ENCODE measurements at regions not wholly inside any gene's neighbourhood (a gene's known extent, or its start where the extent isn't known, plus 50 kb on each side); places are given as distances from the start of the nearest gene placed in this dataset.

DNA sequence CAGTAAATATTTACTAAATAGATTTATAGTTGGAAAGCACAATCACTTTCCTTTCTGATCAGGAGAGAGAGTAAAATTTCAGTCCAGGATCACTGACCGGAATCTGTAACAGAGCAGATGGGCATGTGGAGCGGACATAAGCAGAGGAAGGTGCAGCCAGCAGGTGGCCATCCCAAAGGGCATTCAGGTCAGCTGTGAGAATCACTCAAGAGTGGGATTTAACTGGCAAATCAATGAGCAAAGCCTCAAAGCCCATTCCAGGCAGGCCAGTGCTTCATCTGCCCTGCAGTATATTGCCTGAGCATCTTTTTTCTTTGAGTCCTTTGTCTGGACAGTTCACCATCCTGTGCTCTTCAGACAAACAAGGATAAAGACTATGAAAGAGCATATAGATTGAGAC, 166.4 kb upstream of the SLC14A2 start:
- TF ChIP-seq CTCF (IDR thresholded peaks at IDR 0.05; ENCODE audit: low read depth, low read length) = no peak
- no peak overlapping the region for H3K4me3 ChIP-seq (ENCODE audit: low read depth, low read length)

DNA sequence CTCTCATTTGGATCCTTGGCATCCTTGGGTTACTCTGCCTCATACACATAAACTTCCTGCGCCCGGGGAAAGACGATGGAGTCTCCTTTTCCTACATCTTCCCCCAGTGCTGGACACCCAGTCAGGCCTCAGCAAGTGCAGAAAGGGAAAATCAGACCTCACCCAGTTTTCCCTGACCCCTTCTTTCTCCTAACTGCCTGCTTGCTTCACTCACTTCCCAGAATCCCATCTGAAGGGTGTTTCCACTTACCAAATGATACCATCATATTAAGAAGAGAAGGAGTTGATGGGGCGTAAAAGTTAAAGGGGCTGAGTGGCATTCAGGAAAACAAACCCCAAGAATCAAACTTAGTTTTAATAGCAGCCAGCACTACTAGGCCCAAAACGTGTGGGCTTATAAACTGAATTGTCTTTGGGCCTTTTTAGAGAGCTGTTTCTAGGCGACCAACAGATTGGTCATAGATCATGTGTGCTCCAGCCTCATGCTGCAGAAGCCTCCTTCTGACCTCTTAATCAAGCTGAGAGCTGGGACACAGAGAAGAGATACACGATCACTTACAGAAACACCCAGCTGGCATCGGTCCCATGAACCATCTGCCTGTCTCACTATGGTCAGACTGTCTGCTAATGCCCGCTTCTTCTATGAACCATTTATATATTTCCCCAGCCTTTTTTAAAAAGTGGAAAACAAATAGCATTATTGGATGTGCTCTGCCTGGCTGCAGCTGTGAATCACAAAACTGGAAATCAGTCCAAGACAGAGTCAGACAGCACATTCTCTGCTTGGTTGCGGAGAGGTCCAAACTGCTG, 165.7 kb upstream of the SLC14A2 start:
- no peak for TF ChIP-seq CTCF (IDR thresholded peaks at IDR 0.05; ENCODE audit: low read depth, low read length)

DNA sequence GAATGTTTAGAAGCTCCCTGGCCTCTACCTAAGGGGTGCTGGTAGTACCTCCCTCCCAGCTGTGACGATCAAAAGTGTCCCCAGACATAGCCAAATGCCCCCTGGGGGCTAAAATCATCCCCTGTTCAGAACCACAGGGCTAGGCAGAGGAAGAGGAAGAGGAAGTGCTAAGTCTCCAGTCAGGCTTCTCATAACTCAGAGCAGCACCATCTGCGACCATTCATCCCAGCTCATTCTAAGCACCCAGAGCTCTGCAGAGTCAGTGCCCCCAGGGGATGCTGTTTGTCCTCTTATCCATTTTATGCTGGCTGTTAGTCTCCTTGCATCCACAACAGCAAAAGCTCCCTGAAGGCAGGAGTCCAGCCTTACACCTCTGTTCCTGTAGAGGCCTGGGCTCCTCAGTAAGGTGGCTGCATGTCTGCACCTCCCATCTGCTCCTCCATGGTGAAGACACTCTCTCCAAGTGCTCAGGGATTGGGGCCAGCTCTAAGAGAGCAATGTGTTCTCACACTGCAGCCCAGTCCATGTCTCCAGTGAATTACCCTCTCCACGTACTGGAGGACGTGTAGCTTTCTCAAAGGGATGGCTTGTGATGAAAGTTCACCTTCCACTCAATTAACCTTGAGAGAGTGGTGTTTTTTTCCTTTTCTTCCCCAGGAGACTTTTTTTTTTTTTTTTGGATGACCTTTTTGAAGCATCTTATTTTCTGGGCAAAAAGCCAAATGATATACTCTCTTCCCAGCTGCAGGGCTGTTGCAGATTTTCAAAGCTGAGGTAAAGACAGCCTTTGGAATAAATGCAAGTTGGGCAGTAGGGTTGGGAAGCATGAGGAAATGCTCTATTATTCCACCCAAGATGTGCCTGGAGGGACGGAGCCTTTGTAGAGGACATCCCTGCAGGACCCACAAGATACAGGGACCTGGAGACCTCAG, 158.9 kb upstream of the SLC14A2 start:
- H3K4me3 ChIP-seq (ENCODE audit: low read depth, low read length) = no peak overlapping the region
- TF ChIP-seq CTCF (IDR thresholded peaks at IDR 0.05; ENCODE audit: low read depth, low read length) = no peak

More for the DNA sequence above, 165.7 kb upstream of the SLC14A2 start:
- H3K4me3 ChIP-seq (ENCODE audit: low read depth, low read length) = no peak overlapping the region

DNA sequence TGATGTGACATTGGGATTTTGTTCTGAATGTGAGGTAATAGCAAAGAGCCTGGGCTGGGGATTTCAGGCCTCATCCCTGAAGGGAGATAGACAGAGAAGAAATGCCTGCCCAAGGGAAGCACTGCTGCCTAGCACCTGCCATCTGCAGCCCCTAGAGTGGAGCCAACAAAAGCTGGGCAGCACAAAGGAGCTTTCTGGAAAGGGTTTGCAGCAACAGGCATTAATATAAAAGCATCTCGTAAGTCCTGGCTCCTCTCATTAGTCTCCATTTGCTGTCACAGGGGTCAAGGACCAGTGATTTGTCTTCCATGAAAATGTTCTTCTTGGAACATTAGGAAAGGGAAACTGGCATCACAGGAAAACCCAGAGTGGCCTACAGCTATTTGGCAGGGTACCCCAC, 157.2 kb upstream of the SLC14A2 start:
- TF ChIP-seq CTCF (IDR thresholded peaks at IDR 0.05; ENCODE audit: low read depth, low read length) = no peak
- no peak overlapping the region for H3K4me3 ChIP-seq (ENCODE audit: low read depth, low read length)

- TF ChIP-seq CTCF (IDR thresholded peaks at IDR 0.05; ENCODE audit: low read depth, low read length) = no peak
- no peak overlapping the region for H3K4me3 ChIP-seq (ENCODE audit: low read depth, low read length)
Measured at GRCh38 chr18:45462179-45462578, 153.1 kb upstream of the SLC14A2 start.

DNA sequence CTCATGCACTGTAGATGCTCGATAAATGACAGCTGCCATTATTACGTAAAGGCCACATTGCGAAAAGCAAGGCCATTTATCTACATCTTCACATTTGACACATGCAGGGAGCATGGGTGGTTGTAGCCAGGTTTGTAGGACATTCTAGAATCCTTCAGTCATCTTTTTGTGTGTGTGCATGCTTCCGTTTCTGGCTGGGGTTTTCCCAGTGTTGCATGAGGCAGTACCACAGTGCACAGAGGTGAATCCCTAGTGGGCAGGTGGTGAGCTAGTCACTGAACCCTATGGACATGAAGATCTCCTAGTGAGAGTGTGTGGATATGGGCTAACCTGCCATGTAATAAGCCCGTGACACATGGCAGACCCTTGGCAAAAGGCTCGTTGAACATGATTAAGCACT, 151.8 kb upstream of the SLC14A2 start:
- TF ChIP-seq CTCF (IDR thresholded peaks at IDR 0.05; ENCODE audit: low read depth, low read length) = no peak
- H3K4me3 ChIP-seq (ENCODE audit: low read depth, low read length) = no peak overlapping the region

DNA sequence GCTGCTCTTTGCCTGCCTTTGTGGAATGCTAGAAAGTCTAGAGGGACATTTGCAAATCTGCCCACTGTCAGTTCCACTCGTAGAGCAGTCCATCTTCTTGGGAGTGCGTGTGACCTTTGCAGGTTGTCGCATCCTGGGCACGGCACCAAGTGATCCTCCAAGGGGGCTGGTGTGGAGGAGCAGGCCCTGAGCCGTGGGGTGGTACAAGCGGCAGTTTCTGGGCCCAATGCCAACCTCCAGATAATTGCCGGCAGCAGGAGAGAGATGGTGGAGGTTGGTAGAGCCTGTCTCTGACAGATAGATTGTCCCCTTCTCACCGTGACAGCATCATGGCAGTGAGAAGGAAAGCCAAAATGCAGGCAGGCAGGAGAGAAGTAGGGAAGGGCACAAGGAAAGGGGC, 150.7 kb upstream of the SLC14A2 start:
- no peak overlapping the region for H3K4me3 ChIP-seq (ENCODE audit: low read depth, low read length)
- no peak for TF ChIP-seq CTCF (IDR thresholded peaks at IDR 0.05; ENCODE audit: low read depth, low read length)
